Activated effector memory CD4-positive, alpha-beta T cell treated with Interleukin-2 at 50 U/mL for 16 hours (primary cell): ENCODE measurements at regions not wholly inside any gene's neighbourhood (a gene's known extent, or its start where the extent isn't known, plus 50 kb on each side); places are given as distances from the start of the nearest gene placed in this dataset.

Experiments
- DNase-seq: peaks from one replicate; pipeline ENCODE4 v3.0.0-alpha.2; 2020

GRCh38 chr14:84527706-84528105 lies 1002.2 kb upstream of the FLRT2 start:
- DNase-seq = no peak

- DNase-seq = no peak
Observed at GRCh38 chr14:84532016-84532415, 997.9 kb upstream of the FLRT2 start.

GRCh38 chr14:84533181-84533725 lies 996.7 kb upstream of the FLRT2 start:
- no peak for DNase-seq

GRCh38 chr14:84533791-84534190 lies 996.2 kb upstream of the FLRT2 start:
- DNase-seq = no peak

- no peak for DNase-seq
Observed at GRCh38 chr14:84535484-84535883, 994.5 kb upstream of the FLRT2 start.

- DNase-seq = no peak
Observed at GRCh38 chr14:84535976-84536375, 994.0 kb upstream of the FLRT2 start.

GRCh38 chr14:84541018-84541417 lies 988.9 kb upstream of the FLRT2 start:
- no peak for DNase-seq

GRCh38 chr14:84543859-84544258 lies 986.1 kb upstream of the FLRT2 start:
- no peak for DNase-seq

GRCh38 chr14:84544486-84545131 lies 985.3 kb upstream of the FLRT2 start:
- DNase-seq = no peak

- DNase-seq = no peak
Observed at GRCh38 chr14:84546236-84546635, 983.7 kb upstream of the FLRT2 start.

- DNase-seq = no peak
Observed at GRCh38 chr14:84554136-84554535, 975.8 kb upstream of the FLRT2 start.

- no peak for DNase-seq
Observed at GRCh38 chr14:84555493-84555892, 974.5 kb upstream of the FLRT2 start.

- no peak for DNase-seq
Observed at GRCh38 chr14:84566109-84566508, 963.8 kb upstream of the FLRT2 start.

GRCh38 chr14:84575681-84576080 lies 954.3 kb upstream of the FLRT2 start:
- no peak for DNase-seq

- no peak for DNase-seq
Observed at GRCh38 chr14:84579292-84579691, 950.7 kb upstream of the FLRT2 start.

GRCh38 chr14:84581041-84581440 lies 948.9 kb upstream of the FLRT2 start:
- no peak for DNase-seq

GRCh38 chr14:84584511-84584910 lies 945.4 kb upstream of the FLRT2 start:
- DNase-seq = no peak

GRCh38 chr14:84591827-84592445 lies 938.0 kb upstream of the FLRT2 start:
- no peak for DNase-seq

GRCh38 chr14:84592770-84593169 lies 937.2 kb upstream of the FLRT2 start:
- no peak for DNase-seq

GRCh38 chr14:84610086-84610485 lies 919.9 kb upstream of the FLRT2 start:
- no peak for DNase-seq

- DNase-seq = no peak
Observed at GRCh38 chr14:84622357-84622756, 907.6 kb upstream of the FLRT2 start.

GRCh38 chr14:84643446-84643845 lies 886.5 kb upstream of the FLRT2 start:
- no peak for DNase-seq

- no peak for DNase-seq
Observed at GRCh38 chr14:84646786-84647500, 883.0 kb upstream of the FLRT2 start.

- no peak for DNase-seq
Observed at GRCh38 chr14:84655014-84655413, 874.9 kb upstream of the FLRT2 start.
